CD14-positive monocyte (primary cell): ENCODE measurements at regions not wholly inside any gene's neighbourhood (a gene's known extent, or its start where the extent isn't known, plus 50 kb on each side); places are given as distances from the start of the nearest gene placed in this dataset.

Experiments
- DNase-seq, 3 donors: peaks; one replicate each; pipeline ENCODE4 v3.0.0-alpha.2; 2011 to 2022
- H2AFZ ChIP-seq: 2 replicates; pipeline ENCODE4 v1.6.0; 2012; ENCODE audit warnings: mild to moderate bottlenecking, low read depth, low read length, inconsistent platforms; ENCODE audit not compliant: insufficient read depth, poor library complexity, severe bottlenecking
- H3K27ac ChIP-seq, 2 donors: 1 replicate in 1 of 2; 2 replicates in 1 of 2; pipeline ENCODE4 v1.5.1; 2012 to 2013; ENCODE audit warnings: low read length in 2 of 2, control low read depth in 1 of 2, inconsistent platforms in 1 of 2, low read depth in 1 of 2, mild to moderate bottlenecking in 1 of 2
- H3K27me3 ChIP-seq, 2 donors: one replicate each; pipeline versions ENCODE4 v1.6.0 to v1.6.1; 2011 to 2013; ENCODE audit warnings: low read length in 2 of 2; ENCODE audit not compliant: control insufficient read depth in 2 of 2, insufficient read depth in 2 of 2
- H3K36me3 ChIP-seq, 2 donors: replicated peaks in 1 of 2; 1 replicate in 1 of 2; 2 replicates in 1 of 2; pipeline versions ENCODE4 v1.5.1 to v1.6.1; 2012 to 2013; ENCODE audit warnings: low read length in 2 of 2, control low read depth in 1 of 2, inconsistent platforms in 1 of 2, mild to moderate bottlenecking in 1 of 2; ENCODE audit not compliant: insufficient read depth in 2 of 2, control insufficient read depth in 1 of 2
- H3K4me1 ChIP-seq, 2 donors: 1 replicate in 1 of 2; 2 replicates in 1 of 2; pipeline versions ENCODE4 v1.5.1 to v1.6.1; 2012 to 2013; ENCODE audit warnings: low read length in 2 of 2, control low read depth in 1 of 2, inconsistent platforms in 1 of 2, mild to moderate bottlenecking in 1 of 2, moderate library complexity in 1 of 2; ENCODE audit not compliant: insufficient read depth in 2 of 2, control insufficient read depth in 1 of 2
- H3K4me2 ChIP-seq: replicated peaks from 2 replicates; pipeline ENCODE3; 2012; ENCODE audit warnings: low read length, moderate library complexity, mild to moderate bottlenecking; ENCODE audit not compliant: poor library complexity, severe bottlenecking; ENCODE audit errors: extremely low read depth
- H3K4me3 ChIP-seq, 3 experiments: fragments of 200-600 bp in 1 of 3; sonication (generic) in 1 of 3; replicated peaks in 1 of 3; 1 replicate in 2 of 3; 2 replicates in 1 of 3; pipeline ENCODE4 v1.5.1; 2011 to 2013; ENCODE audit warnings: low read length in 3 of 3, mild to moderate bottlenecking in 3 of 3, control low read depth in 2 of 3, low read depth in 2 of 3, inconsistent platforms in 1 of 3, moderate library complexity in 1 of 3
- H3K79me2 ChIP-seq: 2 replicates; pipeline ENCODE4 v1.6.0; 2012; ENCODE audit warnings: mild to moderate bottlenecking, control low read depth, inconsistent platforms, low read length, moderate library complexity; ENCODE audit not compliant: insufficient read depth
- H3K9ac ChIP-seq: 2 replicates; pipeline ENCODE4 v1.6.0; 2017; ENCODE audit warnings: low read length, mild to moderate bottlenecking; ENCODE audit not compliant: insufficient read depth, poor library complexity, severe bottlenecking
- H3K9me3 ChIP-seq, 2 donors: replicated peaks in 1 of 2; 1 replicate in 1 of 2; 2 replicates in 1 of 2; pipeline versions ENCODE4 v1.5.1 to v1.6.1; 2012 to 2013; ENCODE audit warnings: low read length in 2 of 2, control low read depth in 1 of 2; ENCODE audit not compliant: control insufficient read depth in 1 of 2, insufficient read depth in 1 of 2
- H4K20me1 ChIP-seq: 2 replicates; pipeline ENCODE4 v1.6.0; 2012; ENCODE audit warnings: mild to moderate bottlenecking, low read length, control low read depth, moderate library complexity; ENCODE audit not compliant: insufficient read depth
- H3K27ac Mint-ChIP-seq, 7 donors: one replicate each; pipeline ENCODE4 v1.8.0; 2020; ENCODE audit warnings: mild to moderate bottlenecking in 7 of 7, mixed read lengths in 7 of 7, moderate library complexity in 6 of 7, inconsistent platforms in 2 of 7
- H3K27me3 Mint-ChIP-seq, 3 donors: one replicate each; pipeline ENCODE4 v1.8.0; 2021 to 2022; ENCODE audit warnings: low read depth in 3 of 3, mild to moderate bottlenecking in 3 of 3, mixed read lengths in 3 of 3, moderate library complexity in 3 of 3, inconsistent platforms in 1 of 3
- H3K36me3 Mint-ChIP-seq, 2 donors: one replicate each; pipeline ENCODE4 v1.8.0; 2020; ENCODE audit warnings: mixed read lengths in 2 of 2, inconsistent platforms in 1 of 2, mild to moderate bottlenecking in 1 of 2
- H3K4me1 Mint-ChIP-seq: one replicate; pipeline ENCODE4 v1.8.0; 2020; ENCODE audit warnings: mild to moderate bottlenecking, mixed read lengths
- H3K4me3 Mint-ChIP-seq, 2 donors: one replicate each; pipeline ENCODE4 v1.8.0; 2020; ENCODE audit warnings: mild to moderate bottlenecking in 2 of 2, mixed read lengths in 2 of 2, moderate library complexity in 1 of 2
- H3K9me3 Mint-ChIP-seq, 7 donors: one replicate each; pipeline ENCODE4 v1.8.0; 2020 to 2022; ENCODE audit warnings: mixed read lengths in 7 of 7, mild to moderate bottlenecking in 6 of 7, moderate library complexity in 6 of 7, inconsistent platforms in 2 of 7
- WGBS: methylation state at CpG from one replicate; pipeline ENCODE4 v1.1.5; 2013; ENCODE audit warnings: missing lambda C conversion rate; ENCODE audit not compliant: insufficient coverage; 5-methylcytosine and 5-hydroxymethylcytosine counted together
- intact Hi-C, 2 donors: fragments of 100-400 bp; cut with micrococcal nuclease; formaldehyde crosslinking; loops; one replicate each; pipeline versions ENCODE4 v1.15.0 to v1.15.1; 2023
- TF ChIP-seq, protein P1 (sequence below): fragments of 200-600 bp; IDR thresholded peaks from one replicate; pipeline ENCODE4 v1.8.0; 2022; ENCODE audit warnings: antibody characterized with exemption, mild to moderate bottlenecking

DNA sequence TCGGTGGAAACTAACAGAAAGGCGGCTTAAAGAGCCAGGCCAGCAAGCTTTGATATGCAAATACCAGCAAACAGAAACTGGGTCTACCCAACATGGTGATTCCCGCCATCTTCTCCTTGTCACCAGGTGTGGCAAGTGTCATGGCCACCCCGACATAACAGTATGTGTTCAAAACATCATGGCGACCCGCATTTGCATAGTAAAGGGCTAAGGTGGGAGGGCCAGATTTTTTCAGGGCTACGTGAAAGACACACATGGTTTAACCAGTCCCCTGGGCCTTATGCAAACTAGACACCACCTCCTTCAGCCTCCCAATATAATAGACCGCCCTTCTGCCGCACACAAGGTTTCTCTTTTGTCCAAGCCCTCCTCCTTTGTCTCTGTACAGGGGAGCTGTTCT, 260.4 kb downstream of the METTL4 start:
- H3K36me3 Mint-ChIP-seq, result no peaks in the 10 kb centered on the region

GRCh38 chr18:2312440-2312839, 258.9 kb downstream of the METTL4 start:
- H3K36me3 Mint-ChIP-seq, result no peaks in the 10 kb centered on the region
- TF ChIP-seq, protein P1, sequence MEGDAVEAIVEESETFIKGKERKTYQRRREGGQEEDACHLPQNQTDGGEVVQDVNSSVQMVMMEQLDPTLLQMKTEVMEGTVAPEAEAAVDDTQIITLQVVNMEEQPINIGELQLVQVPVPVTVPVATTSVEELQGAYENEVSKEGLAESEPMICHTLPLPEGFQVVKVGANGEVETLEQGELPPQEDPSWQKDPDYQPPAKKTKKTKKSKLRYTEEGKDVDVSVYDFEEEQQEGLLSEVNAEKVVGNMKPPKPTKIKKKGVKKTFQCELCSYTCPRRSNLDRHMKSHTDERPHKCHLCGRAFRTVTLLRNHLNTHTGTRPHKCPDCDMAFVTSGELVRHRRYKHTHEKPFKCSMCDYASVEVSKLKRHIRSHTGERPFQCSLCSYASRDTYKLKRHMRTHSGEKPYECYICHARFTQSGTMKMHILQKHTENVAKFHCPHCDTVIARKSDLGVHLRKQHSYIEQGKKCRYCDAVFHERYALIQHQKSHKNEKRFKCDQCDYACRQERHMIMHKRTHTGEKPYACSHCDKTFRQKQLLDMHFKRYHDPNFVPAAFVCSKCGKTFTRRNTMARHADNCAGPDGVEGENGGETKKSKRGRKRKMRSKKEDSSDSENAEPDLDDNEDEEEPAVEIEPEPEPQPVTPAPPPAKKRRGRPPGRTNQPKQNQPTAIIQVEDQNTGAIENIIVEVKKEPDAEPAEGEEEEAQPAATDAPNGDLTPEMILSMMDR, result no peak

More for the DNA sequence above, 260.4 kb downstream of the METTL4 start:
- H3K27ac ChIP-seq, result no peak overlapping the region
- no peak overlapping the region for H2AFZ ChIP-seq
- intact Hi-C loops, result no loop called here
- H3K4me2 ChIP-seq, result no peak overlapping the region
- H3K9me3 ChIP-seq, result no peaks in the 10 kb centered on the region
- Mint-ChIP-seq H3K4me3 (no peak overlapping the region), H3K4me1 (peaks cover 20% of the 10 kb centered on the region), H3K27me3 (peaks cover 3 to 10% (median 9%) of the 10 kb centered on the region in 3 donors), H3K9me3 (peaks cover 0 to 5% (median 3%) of the 10 kb centered on the region in 7 donors), H3K27ac (no peak overlapping the region)
- no peaks in the 10 kb centered on the region for H3K79me2 ChIP-seq
- no peak overlapping the region for H3K9ac ChIP-seq
- H3K36me3 ChIP-seq, result no peaks in the 10 kb centered on the region
- H3K4me1 ChIP-seq, result peaks cover 9 to 10% of the 10 kb centered on the region in 2 donors
- H4K20me1 ChIP-seq, result no peaks in the 10 kb centered on the region
- 89% methylated on average over 3 of the region's 9 CpGs for WGBS
- TF ChIP-seq, protein P1, result no peak
- H3K4me3 ChIP-seq, result no peak overlapping the region
- no peaks in the 10 kb centered on the region for H3K27me3 ChIP-seq
- no peak for DNase-seq

More at GRCh38 chr18:2312440-2312839, 258.9 kb downstream of the METTL4 start:
- peaks cover 9 to 10% of the 10 kb centered on the region in 2 donors for H3K4me1 ChIP-seq
- peak overlapping the region; percentile 11 for H3K4me2 ChIP-seq
- no peak overlapping the region for H3K9ac ChIP-seq
- Mint-ChIP-seq H3K27me3 (peaks cover 0 to 7% (median 6%) of the 10 kb centered on the region in 3 donors), H3K4me3 (peak overlapping the region in 1 of 2 donors; percentile 15), H3K4me1 (peaks cover 20% of the 10 kb centered on the region), H3K9me3 (peaks cover 0 to 5% (median 3%) of the 10 kb centered on the region in 7 donors), H3K27ac (peak overlapping the region in 1 of 7 donors; percentile 49)
- no peak overlapping the region for H3K4me3 ChIP-seq
- H3K9me3 ChIP-seq, result no peaks in the 10 kb centered on the region
- no peaks in the 10 kb centered on the region for H3K27me3 ChIP-seq
- no peaks in the 10 kb centered on the region for H3K36me3 ChIP-seq
- no peaks in the 10 kb centered on the region for H4K20me1 ChIP-seq
- intact Hi-C loops, result no loop called here
- no peaks in the 10 kb centered on the region for H3K79me2 ChIP-seq
- H2AFZ ChIP-seq, result no peak overlapping the region
- DNase-seq, result no peak
- H3K27ac ChIP-seq, result no peak overlapping the region
- WGBS, result 0% methylated on average over 2 of the region's 4 CpGs
